ENCODE measurements at regions not wholly inside any gene's neighbourhood (a gene's known extent, or its start where the extent isn't known, plus 50 kb on each side); places are given as distances from the start of the nearest gene placed in this dataset.

DNA sequence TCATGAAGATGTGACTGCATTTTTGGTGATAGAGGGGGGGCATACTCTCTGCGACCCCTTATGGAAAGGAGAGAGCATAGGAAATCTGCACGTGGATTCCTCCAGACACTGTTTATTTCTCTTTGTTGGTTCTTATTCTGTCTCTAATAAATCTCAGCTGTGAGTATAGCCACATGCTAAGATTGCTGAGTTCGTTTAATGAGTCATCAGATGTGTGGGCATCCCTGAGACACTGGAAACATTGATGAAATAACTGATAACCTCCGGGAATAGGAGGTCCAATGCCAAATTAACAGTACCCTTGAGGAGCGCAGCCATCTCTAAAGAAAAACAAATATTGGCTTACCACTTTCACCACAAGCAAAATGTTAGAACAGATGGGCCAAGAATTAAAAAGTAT lies 880.2 kb upstream of the NEGR1 start:
- TF ChIP-seq GLIS3 (CRISPR knock-in tag; IDR thresholded peaks at IDR 0.05) (no peak), ARNTL (CRISPR knock-in tag; IDR thresholded peaks at IDR 0.05; ENCODE audit: borderline replicate concordance, low read depth) (no peak), ZC3H10 (CRISPR knock-in tag; IDR thresholded peaks at IDR 0.05) (no peak), ZNF8 (CRISPR knock-in tag; IDR thresholded peaks at IDR 0.05) (no peak), PPARA (CRISPR knock-in tag; IDR thresholded peaks at IDR 0.05; ENCODE audit: borderline replicate concordance) (no peak), CSRNP3 (CRISPR knock-in tag; IDR thresholded peaks at IDR 0.05) (no peak)
